ENCODE measurements at regions not wholly inside any gene's neighbourhood (a gene's known extent, or its start where the extent isn't known, plus 50 kb on each side); places are given as distances from the start of the nearest gene placed in this dataset.

GRCh38 chr11:25779033-25779432, 552.9 kb upstream of the ANO3 start:
- TF ChIP-seq CTCF (conservative IDR thresholded peaks at IDR 0.05 in 1 of 2, IDR thresholded peaks at IDR 0.05 in 1 of 2; ENCODE audit: low read depth in 1 of 2, low read length in 2 of 2) (no peak), EZH2 (IDR thresholded peaks at IDR 0.05; ENCODE audit: low read length, missing control alignments) (no peak)
- no peak for DNase-seq (ENCODE audit: low read depth in 2 of 2)
- H3K4me1 ChIP-seq (ENCODE audit: control insufficient read depth, extremely low read depth, insufficient read depth, low read length): no peaks in the 10 kb centered on the region
- H3K4me2 ChIP-seq (ENCODE audit: extremely low read depth, insufficient read depth, low read length): no peak overlapping the region
- no peaks in the 10 kb centered on the region for H4K20me1 ChIP-seq (ENCODE audit: control insufficient read depth, extremely low read depth, insufficient read depth, low read length)
- no peaks in the 10 kb centered on the region for H3K27me3 ChIP-seq (ENCODE audit: control insufficient read depth, insufficient read depth, low read length)
- no peaks in the 10 kb centered on the region for H3K9me3 ChIP-seq (ENCODE audit: control insufficient read depth, insufficient read depth, low read depth, low read length)
- H3K79me2 ChIP-seq (ENCODE audit: control insufficient read depth, insufficient read depth, low read length): no peaks in the 10 kb centered on the region
- H3K4me3 ChIP-seq (replicated peaks in 1 of 4; ENCODE audit: control extremely low read depth in 1 of 4, insufficient read depth in 1 of 4, low read depth in 3 of 4, low read length in 4 of 4): no peak overlapping the region
- H3K9ac ChIP-seq (ENCODE audit: insufficient read depth, low read length): no peak overlapping the region
- H3K36me3 ChIP-seq (ENCODE audit: control insufficient read depth, insufficient read depth, low read length): no peaks in the 10 kb centered on the region
- H2AFZ ChIP-seq (ENCODE audit: low read length): no peak overlapping the region
- H3K27ac ChIP-seq (ENCODE audit: insufficient read depth, low read length): no peak overlapping the region

- TF ChIP-seq CTCF (conservative IDR thresholded peaks at IDR 0.05 in 1 of 2, IDR thresholded peaks at IDR 0.05 in 1 of 2; ENCODE audit: low read depth in 1 of 2, low read length in 2 of 2) (no peak), EZH2 (IDR thresholded peaks at IDR 0.05; ENCODE audit: low read length, missing control alignments) (no peak)
- H3K27ac ChIP-seq (ENCODE audit: insufficient read depth, low read length): no peak overlapping the region
- no peak overlapping the region for H2AFZ ChIP-seq (ENCODE audit: low read length)
- H3K36me3 ChIP-seq (ENCODE audit: control insufficient read depth, insufficient read depth, low read length): no peaks in the 10 kb centered on the region
- no peak overlapping the region for H3K9ac ChIP-seq (ENCODE audit: insufficient read depth, low read length)
- H3K27me3 ChIP-seq (ENCODE audit: control insufficient read depth, insufficient read depth, low read length): no peaks in the 10 kb centered on the region
- H3K4me3 ChIP-seq (replicated peaks in 1 of 4; ENCODE audit: control extremely low read depth in 1 of 4, insufficient read depth in 1 of 4, low read depth in 3 of 4, low read length in 4 of 4): no peak overlapping the region
- H3K9me3 ChIP-seq (ENCODE audit: control insufficient read depth, insufficient read depth, low read depth, low read length): no peaks in the 10 kb centered on the region
- no peaks in the 10 kb centered on the region for H3K4me1 ChIP-seq (ENCODE audit: control insufficient read depth, extremely low read depth, insufficient read depth, low read length)
- no peak for DNase-seq (ENCODE audit: low read depth in 2 of 2)
- no peaks in the 10 kb centered on the region for H4K20me1 ChIP-seq (ENCODE audit: control insufficient read depth, extremely low read depth, insufficient read depth, low read length)
- H3K4me2 ChIP-seq (ENCODE audit: extremely low read depth, insufficient read depth, low read length): no peak overlapping the region
- H3K79me2 ChIP-seq (ENCODE audit: control insufficient read depth, insufficient read depth, low read length): no peaks in the 10 kb centered on the region
Observed at GRCh38 chr11:25787416-25787815, 544.5 kb upstream of the ANO3 start.

- no peaks in the 10 kb centered on the region for H3K4me1 ChIP-seq (ENCODE audit: control insufficient read depth, extremely low read depth, insufficient read depth, low read length)
- no peaks in the 10 kb centered on the region for H3K79me2 ChIP-seq (ENCODE audit: control insufficient read depth, insufficient read depth, low read length)
- TF ChIP-seq CTCF (conservative IDR thresholded peaks at IDR 0.05 in 1 of 2, IDR thresholded peaks at IDR 0.05 in 1 of 2; ENCODE audit: low read depth in 1 of 2, low read length in 2 of 2) (no peak), EZH2 (IDR thresholded peaks at IDR 0.05; ENCODE audit: low read length, missing control alignments) (no peak)
- no peak overlapping the region for H3K4me3 ChIP-seq (replicated peaks in 1 of 4; ENCODE audit: control extremely low read depth in 1 of 4, insufficient read depth in 1 of 4, low read depth in 3 of 4, low read length in 4 of 4)
- H3K9me3 ChIP-seq (ENCODE audit: control insufficient read depth, insufficient read depth, low read depth, low read length): no peaks in the 10 kb centered on the region
- H3K9ac ChIP-seq (ENCODE audit: insufficient read depth, low read length): no peak overlapping the region
- no peaks in the 10 kb centered on the region for H3K36me3 ChIP-seq (ENCODE audit: control insufficient read depth, insufficient read depth, low read length)
- H3K4me2 ChIP-seq (ENCODE audit: extremely low read depth, insufficient read depth, low read length): no peak overlapping the region
- no peaks in the 10 kb centered on the region for H4K20me1 ChIP-seq (ENCODE audit: control insufficient read depth, extremely low read depth, insufficient read depth, low read length)
- no peaks in the 10 kb centered on the region for H3K27me3 ChIP-seq (ENCODE audit: control insufficient read depth, insufficient read depth, low read length)
- no peak for DNase-seq (ENCODE audit: low read depth in 2 of 2)
- no peak overlapping the region for H2AFZ ChIP-seq (ENCODE audit: low read length)
- H3K27ac ChIP-seq (ENCODE audit: insufficient read depth, low read length): no peak overlapping the region
Observed at GRCh38 chr11:25790396-25790795, 541.5 kb upstream of the ANO3 start.

Measured in fibroblast of lung (primary cell).